Bronchial epithelial cell (primary cell): ENCODE measurements at regions not wholly inside any gene's neighbourhood (a gene's known extent, or its start where the extent isn't known, plus 50 kb on each side); places are given as distances from the start of the nearest gene placed in this dataset.
"Not testable (repeated sequence)": the region's sequence is repeated elsewhere in the genome, so short reads cannot be mapped to it uniquely, and the experiment has no call there.

ENCODE experiments used
- DNase-seq: peaks from one replicate; pipeline ENCODE4 v3.0.0-alpha.2; 2010; ENCODE audit warnings: low read depth
- FAIRE-seq: peaks from 2 replicates; lab custom pipeline; 2011; peaks lifted over from hg19 to GRCh38; lab: Jason Lieb, UNC
- H3K27me3 ChIP-seq: 2 replicates; pipeline ENCODE4 v1.5.1; 2011; ENCODE audit warnings: low read length; ENCODE audit not compliant: control insufficient read depth, insufficient read depth
- H3K36me3 ChIP-seq: 2 replicates; pipeline ENCODE4 v1.5.1; 2011; ENCODE audit warnings: low read length; ENCODE audit not compliant: control insufficient read depth, insufficient read depth
- H3K4me3 ChIP-seq: 2 replicates; pipeline ENCODE4 v1.5.1; 2011; ENCODE audit warnings: mild to moderate bottlenecking, low read depth, low read length, control low read depth
- CTCF ChIP-seq: IDR thresholded peaks from 2 replicates; pipeline ENCODE4 v1.5.1; 2011; ENCODE audit warnings: mild to moderate bottlenecking, moderate library complexity, low read length, control low read depth, inconsistent platforms; ENCODE audit not compliant: insufficient read depth, severe bottlenecking

- H3K27me3 ChIP-seq: no peaks in the 10 kb centered on the region
- no peaks in the 10 kb centered on the region for H3K36me3 ChIP-seq
- DNase-seq: no peak
- no peak overlapping the region for H3K4me3 ChIP-seq
- TF ChIP-seq CTCF: no peak
- no peak for FAIRE-seq
Observed at GRCh38 chr17:53466733-53467132, 356.0 kb upstream of the KIF2B start.

- DNase-seq, FAIRE-seq, H3K27me3 ChIP-seq, H3K36me3 ChIP-seq, H3K4me3 ChIP-seq: not testable (repeated sequence)
Observed at GRCh38 chr17:53464396-53464795, 358.3 kb upstream of the KIF2B start.

GRCh38 chr17:53463363-53463762, 359.4 kb upstream of the KIF2B start:
- H3K27me3 ChIP-seq: no peaks in the 10 kb centered on the region
- no peak for DNase-seq
- no peak overlapping the region for H3K4me3 ChIP-seq
- FAIRE-seq: no peak
- no peaks in the 10 kb centered on the region for H3K36me3 ChIP-seq
- no peak for TF ChIP-seq CTCF

- TF ChIP-seq CTCF: no peak
- Histone ChIP-seq H3K27me3 (no peaks in the 10 kb centered on the region), H3K4me3 (no peak overlapping the region), H3K36me3 (no peaks in the 10 kb centered on the region)
- DNase-seq (peak; percentile 15), FAIRE-seq (no peak)
Observed at GRCh38 chr17:53462393-53462811, 360.3 kb upstream of the KIF2B start.

- DNase-seq, H3K4me3 ChIP-seq, H3K36me3 ChIP-seq, FAIRE-seq, H3K27me3 ChIP-seq: not testable (repeated sequence)
Observed at GRCh38 chr17:53455943-53456342, 366.8 kb upstream of the KIF2B start.

GRCh38 chr17:53454337-53454736, 368.4 kb upstream of the KIF2B start:
- no peak for TF ChIP-seq CTCF
- Histone ChIP-seq H3K36me3 (no peaks in the 10 kb centered on the region), H3K27me3 (no peaks in the 10 kb centered on the region), H3K4me3 (no peak overlapping the region)
- DNase-seq (no peak), FAIRE-seq (no peak)

- no peak for FAIRE-seq
- no peak for TF ChIP-seq CTCF
- H3K4me3 ChIP-seq: no peak overlapping the region
Observed at GRCh38 chr17:53449324-53449723, 373.4 kb upstream of the KIF2B start.

More at GRCh38 chr17:53449324-53449723, 373.4 kb upstream of the KIF2B start:
- Histone ChIP-seq H3K36me3 (no peaks in the 10 kb centered on the region), H3K27me3 (no peaks in the 10 kb centered on the region)
- no peak for DNase-seq
